HG02973 (cell line): ENCODE measurements at regions not wholly inside any gene's neighbourhood (a gene's known extent, or its start where the extent isn't known, plus 50 kb on each side); places are given as distances from the start of the nearest gene placed in this dataset.

ENCODE experiments used
- ATAC-seq: cut with Tn5 transposase; IDR thresholded peaks from one replicate; pipeline ENCODE4 v1.9.1; 2021; ENCODE audit warnings: moderate library complexity; ENCODE audit not compliant: unreplicated experiment

GRCh38 chr9:118364266-118365106 is 660.3 kb downstream of the TLR4 start:
- ATAC-seq = peak; percentile 45

- ATAC-seq = no peak
These were observed 662.0 kb downstream of the TLR4 start for GRCh38 chr9:118366228-118366627.

- no peak for ATAC-seq
These were observed 663.2 kb downstream of the TLR4 start for GRCh38 chr9:118367383-118367782.

GRCh38 chr9:118384531-118385100 is 680.4 kb downstream of the TLR4 start:
- no peak for ATAC-seq

- no peak for ATAC-seq
These were observed 691.2 kb downstream of the TLR4 start for GRCh38 chr9:118395415-118395814.

- ATAC-seq = no peak
These were observed 697.3 kb downstream of the TLR4 start for GRCh38 chr9:118401546-118401945.

GRCh38 chr9:118414676-118415075 is 710.5 kb downstream of the TLR4 start:
- ATAC-seq = no peak

GRCh38 chr9:118418887-118419565 is 714.8 kb downstream of the TLR4 start:
- ATAC-seq = no peak

GRCh38 chr9:118419676-118420075 is 715.5 kb downstream of the TLR4 start:
- ATAC-seq = no peak

GRCh38 chr9:118422508-118422907 is 718.3 kb downstream of the TLR4 start:
- no peak for ATAC-seq

GRCh38 chr9:118423021-118423420 is 718.8 kb downstream of the TLR4 start:
- ATAC-seq = no peak

- no peak for ATAC-seq
These were observed 719.5 kb downstream of the TLR4 start for GRCh38 chr9:118423721-118424120.

- ATAC-seq = no peak
These were observed 722.6 kb downstream of the TLR4 start for GRCh38 chr9:118426772-118427171.

- ATAC-seq = no peak
These were observed 734.6 kb downstream of the TLR4 start for GRCh38 chr9:118438810-118439209.

GRCh38 chr9:118439441-118439840 is 735.2 kb downstream of the TLR4 start:
- no peak for ATAC-seq

- ATAC-seq = no peak
These were observed 740.2 kb downstream of the TLR4 start for GRCh38 chr9:118444403-118444802.

GRCh38 chr9:118446943-118447639 is 742.9 kb downstream of the TLR4 start:
- no peak for ATAC-seq

- no peak for ATAC-seq
These were observed 745.4 kb downstream of the TLR4 start for GRCh38 chr9:118449554-118449953.

- no peak for ATAC-seq
These were observed 751.1 kb downstream of the TLR4 start for GRCh38 chr9:118455259-118455658.

GRCh38 chr9:118455788-118456187 is 751.6 kb downstream of the TLR4 start:
- no peak for ATAC-seq
